PC-3 (cell line): ENCODE measurements at regions not wholly inside any gene's neighbourhood (a gene's known extent, or its start where the extent isn't known, plus 50 kb on each side); places are given as distances from the start of the nearest gene placed in this dataset.

Source experiments
- ATAC-seq: fragments of 200-7000 bp; cut with Tn5 transposase; 2 replicates; pipeline ENCODE4 v1.9.1; 2020; ENCODE audit warnings: mild to moderate bottlenecking, moderate library complexity
- BruUV-seq: library from RNA; stranded (reverse); fragments of 400-500 nt; replicated peaks from 2 replicates; lab custom pipeline; 2021; lab: Mats Ljungman, UMichigan
- CTCF ChIA-PET: fragments of 300-600 bp; sonication (Branson Sonifier 250); formaldehyde crosslinking; loops from one replicate; lab custom pipeline; 2022; ENCODE audit warnings: antibody characterized with exemption; lab: Charles Lee
- POLR2A ChIA-PET: fragments of 300-600 bp; sonication (Branson Sonifier 250); formaldehyde crosslinking; loops from one replicate; lab custom pipeline; 2022; ENCODE audit warnings: antibody characterized with exemption; ENCODE audit not compliant: unreplicated experiment; lab: Charles Lee
- DNase-seq: peaks from one replicate; pipeline ENCODE4 v3.0.0-alpha.2; 2015
- H2AFZ ChIP-seq: fragments of 300-600 bp; sonication (generic); 2 replicates; pipeline ENCODE4 v1.6.0; 2016; ENCODE audit warnings: antibody characterized with exemption, low read length
- H3F3A ChIP-seq: fragments of 300-600 bp; sonication (generic); one replicate; pipeline ENCODE4 v1.6.0; 2017; ENCODE audit warnings: antibody characterized with exemption, low read length, control low read depth, mild to moderate bottlenecking; ENCODE audit not compliant: unreplicated experiment
- H3K27ac ChIP-seq: fragments of 300-600 bp; sonication (generic); 2 replicates; pipeline ENCODE4 v1.5.1; 2016; ENCODE audit warnings: mild to moderate bottlenecking, low read length
- H3K27me3 ChIP-seq: fragments of 300-600 bp; sonication (generic); 2 replicates; pipeline ENCODE4 v1.6.1; 2016; ENCODE audit warnings: low read length, mixed read lengths
- H3K36me3 ChIP-seq: fragments of 300-600 bp; sonication (generic); 2 replicates; pipeline ENCODE4 v1.6.1; 2016; ENCODE audit warnings: low read depth, mixed run types, low read length, mixed read lengths
- H3K4me1 ChIP-seq: fragments of 300-600 bp; sonication (generic); 2 replicates; pipeline ENCODE4 v1.5.1; 2016; ENCODE audit warnings: low read length; ENCODE audit not compliant: insufficient read depth
- H3K4me2 ChIP-seq: fragments of 300-600 bp; sonication (generic); 2 replicates; pipeline ENCODE4 v1.6.0; 2016; ENCODE audit warnings: low read length
- H3K4me3 ChIP-seq: fragments of 300-600 bp; sonication (generic); 2 replicates; pipeline ENCODE4 v1.5.1; 2016; ENCODE audit warnings: mild to moderate bottlenecking, low read length, mixed read lengths
- H3K79me2 ChIP-seq: fragments of 300-600 bp; sonication (generic); 2 replicates; pipeline ENCODE4 v1.6.1; 2017; ENCODE audit warnings: low read length, mixed read lengths
- H3K9ac ChIP-seq: fragments of 300-600 bp; sonication (generic); 2 replicates; pipeline ENCODE4 v1.6.0; 2016; ENCODE audit warnings: mild to moderate bottlenecking, low read length
- H3K9me2 ChIP-seq: fragments of 300-600 bp; sonication (generic); replicated peaks from 2 replicates; pipeline ENCODE4 v1.6.1; 2016; ENCODE audit warnings: mixed run types, low read length, mixed read lengths
- H3K9me3 ChIP-seq: fragments of 300-600 bp; sonication (generic); 2 replicates; pipeline ENCODE4 v1.6.1; 2016; ENCODE audit warnings: low read length, mixed read lengths
- H4K20me1 ChIP-seq: fragments of 300-600 bp; sonication (generic); 2 replicates; pipeline ENCODE4 v1.6.1; 2016; ENCODE audit warnings: low read length, mixed read lengths
- CTCF ChIP-seq: fragments of 300-600 bp; sonication (generic); conservative IDR thresholded peaks from 2 replicates; pipeline ENCODE4 v1.5.1; 2017; ENCODE audit warnings: antibody characterized with exemption, low read depth, mild to moderate bottlenecking, low read length
- EZH2 ChIP-seq: fragments of 300-600 bp; sonication (generic); IDR thresholded peaks from one replicate; pipeline ENCODE4 v1.6.1; 2017; ENCODE audit warnings: antibody characterized with exemption, mild to moderate bottlenecking, low read length; ENCODE audit not compliant: unreplicated experiment
- EZH2phosphoT487 ChIP-seq: fragments of 300-600 bp; sonication (generic); IDR thresholded peaks from 2 replicates; pipeline ENCODE4 v1.6.1; 2018; ENCODE audit warnings: mild to moderate bottlenecking, antibody characterized with exemption, low read length, borderline replicate concordance
- intact Hi-C: fragments of 100-400 bp; cut with micrococcal nuclease; formaldehyde crosslinking; loops from 2 replicates; pipeline ENCODE4 v1.9.0; 2023

- DNase-seq (no peak), ATAC-seq (no peak)
- Histone ChIP-seq H3K4me2 (no peak overlapping the region), H3K27ac (no peak overlapping the region), H3K9ac (no peak overlapping the region), H3K9me2 (no peaks in the 10 kb centered on the region), H4K20me1 (no peaks in the 10 kb centered on the region), H3K4me3 (no peak overlapping the region), H3F3A (no peaks in the 10 kb centered on the region), H2AFZ (no peak overlapping the region), H3K79me2 (no peaks in the 10 kb centered on the region), H3K9me3 (no peaks in the 10 kb centered on the region), H3K4me1 (no peaks in the 10 kb centered on the region), H3K27me3 (0 out of 2 replicates have a peak, but pooled peaks cover 2% of the 10 kb centered on the region), H3K36me3 (no peaks in the 10 kb centered on the region)
- ChIA-PET CTCF (no interaction called here), POLR2A (no interaction called here)
- TF ChIP-seq EZH2phosphoT487, result no peak
- no peak for TF ChIP-seq CTCF
- TF ChIP-seq EZH2, result no peak
- no TSS peak for BruUV-seq
- intact Hi-C loops, result no loop called here
Observed at GRCh38 chr12:72836194-72836593, 564.0 kb downstream of the TRHDE start.

GRCh38 chr12:72839696-72840095 lies 567.5 kb downstream of the TRHDE start:
- H2AFZ ChIP-seq, result no peak overlapping the region
- no peak overlapping the region for H3K4me3 ChIP-seq
- CTCF ChIA-PET, result no interaction called here
- no peaks in the 10 kb centered on the region for H4K20me1 ChIP-seq
- 0 out of 2 replicates have a peak, but pooled peaks cover 2% of the 10 kb centered on the region for H3K27me3 ChIP-seq
- no peak overlapping the region for H3K4me2 ChIP-seq
- POLR2A ChIA-PET, result no interaction called here
- DNase-seq, result no peak
- no peaks in the 10 kb centered on the region for H3K4me1 ChIP-seq
- intact Hi-C loops, result no loop called here
- no peak overlapping the region for H3K27ac ChIP-seq
- H3K9me2 ChIP-seq, result no peaks in the 10 kb centered on the region
- H3K9me3 ChIP-seq, result no peaks in the 10 kb centered on the region
- H3F3A ChIP-seq, result no peaks in the 10 kb centered on the region
- H3K36me3 ChIP-seq, result no peaks in the 10 kb centered on the region
- H3K9ac ChIP-seq, result no peak overlapping the region
- BruUV-seq, result no TSS peak
- ATAC-seq, result no peak
- TF ChIP-seq CTCF (no peak), EZH2 (no peak), EZH2phosphoT487 (no peak)
- no peaks in the 10 kb centered on the region for H3K79me2 ChIP-seq

GRCh38 chr12:72863671-72864070 lies 591.5 kb downstream of the TRHDE start:
- BruUV-seq, result no TSS peak
- H2AFZ ChIP-seq, result no peak overlapping the region

More at GRCh38 chr12:72863671-72864070, 591.5 kb downstream of the TRHDE start:
- Histone ChIP-seq H3F3A (no peaks in the 10 kb centered on the region), H3K27ac (no peak overlapping the region), H3K9ac (no peak overlapping the region), H3K9me2 (no peaks in the 10 kb centered on the region), H3K4me2 (no peak overlapping the region), H3K4me1 (no peaks in the 10 kb centered on the region), H3K79me2 (no peaks in the 10 kb centered on the region), H3K36me3 (no peaks in the 10 kb centered on the region), H3K4me3 (no peak overlapping the region), H3K27me3 (no peaks in the 10 kb centered on the region), H4K20me1 (no peaks in the 10 kb centered on the region), H3K9me3 (no peaks in the 10 kb centered on the region)
- ChIA-PET CTCF (no interaction called here), POLR2A (no interaction called here)
- ATAC-seq (no peak), DNase-seq (no peak)
- intact Hi-C loops, result no loop called here
- TF ChIP-seq CTCF (no peak), EZH2phosphoT487 (no peak), EZH2 (no peak)
